NCI-H82 treated with DMSO at 0.1 percent for 48 hours (cell line): ENCODE measurements at regions not wholly inside any gene's neighbourhood (a gene's known extent, or its start where the extent isn't known, plus 50 kb on each side); places are given as distances from the start of the nearest gene placed in this dataset.

Experiments used
- DNase-seq: peaks from one replicate; lab custom pipeline; 2025; ENCODE audit not compliant: unreplicated experiment; lab: John Stamatoyannopoulos, UW

DNA sequence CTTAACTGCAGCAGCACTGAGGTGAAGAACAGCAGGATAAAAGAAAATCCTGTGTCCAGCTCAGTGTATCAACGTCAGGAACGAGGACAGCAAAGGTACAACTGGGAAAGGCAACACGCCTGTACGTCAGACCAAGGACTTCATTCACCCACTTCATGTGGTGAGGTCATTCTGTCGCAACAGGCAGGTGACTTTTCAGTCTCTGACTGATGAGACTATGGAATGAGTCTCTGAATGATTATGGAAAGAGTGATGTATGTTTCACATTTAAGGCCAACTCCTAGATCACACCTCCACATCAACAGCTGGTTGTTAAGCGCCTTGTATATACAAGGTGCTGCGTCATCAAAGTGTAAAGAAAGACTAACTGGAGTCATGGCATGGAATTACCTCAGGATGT lies 297.6 kb upstream of the SP8 start:
- DNase-seq: no peak

DNA sequence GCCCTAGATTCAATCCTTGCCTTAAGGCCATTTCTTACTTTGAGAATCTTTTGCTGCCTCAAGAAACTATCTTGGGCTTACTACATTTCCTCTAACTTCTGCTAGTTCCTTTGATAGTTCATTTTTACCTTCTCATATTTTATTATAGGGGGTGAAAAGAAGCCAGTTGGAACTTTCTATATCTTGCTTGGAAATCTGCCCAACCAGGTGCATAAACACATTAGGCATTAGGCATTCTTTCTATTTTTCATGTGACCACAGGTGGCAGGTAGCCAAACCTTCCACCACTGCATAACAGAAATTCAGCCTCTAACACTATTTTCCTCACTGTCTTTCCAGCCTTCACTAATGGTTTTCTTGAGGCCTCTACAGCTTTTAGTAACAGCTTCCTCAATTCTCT lies 300.0 kb upstream of the SP8 start:
- no peak for DNase-seq

- no peak for DNase-seq
Observed at GRCh38 chr7:21089653-21090052, 303.0 kb upstream of the SP8 start.

DNA sequence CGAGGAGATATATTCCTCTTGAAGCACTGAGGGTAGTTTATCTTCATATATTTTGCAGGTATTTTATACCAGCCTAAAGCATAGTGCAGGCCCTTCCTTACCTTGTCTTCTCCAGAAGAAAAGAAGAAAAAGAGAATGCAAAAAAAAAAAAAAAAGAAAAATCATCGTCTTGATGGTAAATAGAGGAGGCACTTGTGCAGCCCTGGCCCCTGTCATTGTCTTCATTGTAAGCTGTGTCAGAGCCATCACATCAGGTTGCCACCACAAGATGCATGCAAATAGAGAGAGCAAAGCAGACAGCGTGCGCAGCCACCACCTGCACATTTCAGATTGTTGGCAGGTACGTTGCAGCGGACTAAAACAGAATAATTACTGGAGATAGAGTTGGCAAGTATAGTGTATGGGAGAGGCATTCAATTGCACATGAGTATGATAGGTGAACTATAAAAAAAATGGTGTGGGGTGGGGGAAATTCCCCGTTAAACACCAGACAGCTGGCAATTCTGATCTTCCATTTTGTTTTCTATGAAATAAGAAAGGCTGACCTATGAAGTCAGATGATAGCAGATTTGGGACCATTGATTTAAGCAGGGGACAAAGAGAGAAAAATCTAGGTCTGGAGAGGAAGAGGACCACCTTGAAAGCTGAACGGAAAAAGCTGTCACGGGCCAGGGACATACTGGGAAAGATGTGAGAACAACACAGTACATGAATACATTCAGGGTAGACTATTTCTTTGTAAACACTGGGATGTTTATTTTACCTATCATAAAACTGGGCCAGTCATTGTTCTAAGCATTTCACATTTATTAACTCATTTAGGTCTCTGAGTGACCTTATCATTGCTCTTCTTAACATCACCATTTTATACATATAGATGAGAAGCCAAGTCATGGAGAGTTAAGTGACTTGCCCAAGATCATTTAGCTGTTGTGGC lies 306.3 kb upstream of the SP8 start:
- DNase-seq: no peak

DNA sequence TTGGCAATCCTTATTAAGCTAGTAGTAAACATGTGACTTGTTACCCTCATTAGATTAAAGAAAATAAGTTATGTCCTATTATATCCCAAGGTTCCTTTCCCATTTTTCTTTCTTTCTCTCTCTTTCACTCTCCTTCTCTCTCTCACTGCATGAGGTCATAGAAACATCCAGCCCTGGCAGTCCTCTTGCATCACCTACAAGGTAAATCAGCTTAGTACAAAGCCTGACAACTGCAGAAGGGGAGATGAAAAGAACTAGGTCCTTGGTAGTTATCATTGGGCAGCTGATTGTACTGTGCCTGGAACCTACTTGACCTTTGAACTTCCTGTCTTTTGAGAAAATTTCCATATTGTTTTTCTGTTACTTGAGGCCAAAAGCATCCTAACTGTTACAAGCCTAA lies 307.9 kb upstream of the SP8 start:
- DNase-seq: no peak

- no peak for DNase-seq
Observed at GRCh38 chr7:21099432-21099831, 312.7 kb upstream of the SP8 start.

DNA sequence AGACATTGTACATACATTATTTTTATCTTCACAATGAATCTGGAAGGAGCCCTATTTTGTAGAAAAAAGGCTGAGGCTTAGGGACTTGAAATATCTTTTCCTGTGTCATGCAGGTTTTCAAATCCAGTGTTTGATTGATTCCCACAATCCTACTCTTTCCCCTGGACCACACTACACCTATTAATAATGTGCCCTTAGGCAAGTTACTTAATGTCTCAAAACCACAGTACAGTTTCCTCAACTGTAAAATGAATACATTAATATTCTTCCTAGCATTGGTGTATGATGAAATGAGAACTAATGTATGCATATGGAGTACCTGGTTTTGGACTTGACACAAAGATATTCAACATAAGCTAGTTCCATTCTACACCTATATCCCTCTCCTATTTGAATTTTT lies 313.3 kb upstream of the SP8 start:
- DNase-seq: no peak

DNA sequence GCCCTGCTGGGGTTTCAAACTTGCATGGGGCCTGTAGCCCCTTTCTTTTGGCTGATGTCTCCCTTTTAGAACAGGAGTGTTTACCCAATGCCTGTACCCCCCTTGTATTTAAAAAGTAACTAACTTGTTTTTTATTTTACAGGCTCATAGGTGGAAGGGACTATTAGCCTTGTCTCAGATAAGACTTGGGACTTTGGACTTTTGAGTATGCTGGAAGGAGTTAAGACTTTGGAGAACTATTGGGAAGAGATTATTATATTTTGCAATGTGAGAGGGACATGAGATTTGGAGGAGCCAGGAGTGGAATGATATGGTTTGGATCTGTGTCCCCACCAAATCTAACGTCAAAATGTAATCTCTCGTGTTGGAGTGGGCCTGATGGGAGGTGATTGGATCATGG lies 314.9 kb upstream of the SP8 start:
- no peak for DNase-seq

DNA sequence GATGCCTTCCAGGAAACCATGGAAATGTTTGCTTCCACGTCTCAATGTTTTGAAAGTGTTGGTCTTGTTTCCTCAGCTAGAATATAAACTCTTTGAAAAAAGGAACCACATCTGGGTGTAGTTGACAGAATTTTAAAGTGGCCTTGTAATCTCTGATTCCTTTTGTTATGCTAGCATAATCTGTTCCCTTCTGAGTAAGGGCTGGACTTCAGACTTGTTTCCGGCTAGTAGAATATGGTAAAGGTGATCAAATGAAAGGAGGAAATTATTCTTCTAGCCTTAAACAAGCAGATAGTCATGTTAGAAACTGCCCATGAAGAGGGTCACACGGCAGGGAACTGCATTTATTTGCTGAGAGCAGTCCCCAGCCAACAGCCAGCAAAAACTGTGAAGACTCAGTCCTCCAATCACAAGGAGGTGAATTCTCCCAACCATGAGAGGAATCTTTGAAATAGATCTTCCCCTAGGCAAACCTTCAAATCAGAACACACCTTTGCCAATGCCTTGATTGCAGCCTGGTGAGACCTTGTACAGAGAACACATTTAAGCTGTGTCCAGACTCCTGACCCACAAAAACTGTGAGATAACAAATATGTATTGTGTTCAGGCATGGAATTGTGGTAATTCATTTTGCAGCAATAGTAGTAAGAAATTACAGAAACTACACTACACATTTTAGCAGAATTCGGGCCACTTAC lies 316.9 kb upstream of the SP8 start:
- DNase-seq: no peak

- no peak for DNase-seq
Observed at GRCh38 chr7:21104124-21104500, 317.4 kb upstream of the SP8 start.

GRCh38 chr7:21106296-21106732 lies 319.6 kb upstream of the SP8 start:
- DNase-seq: no peak

DNA sequence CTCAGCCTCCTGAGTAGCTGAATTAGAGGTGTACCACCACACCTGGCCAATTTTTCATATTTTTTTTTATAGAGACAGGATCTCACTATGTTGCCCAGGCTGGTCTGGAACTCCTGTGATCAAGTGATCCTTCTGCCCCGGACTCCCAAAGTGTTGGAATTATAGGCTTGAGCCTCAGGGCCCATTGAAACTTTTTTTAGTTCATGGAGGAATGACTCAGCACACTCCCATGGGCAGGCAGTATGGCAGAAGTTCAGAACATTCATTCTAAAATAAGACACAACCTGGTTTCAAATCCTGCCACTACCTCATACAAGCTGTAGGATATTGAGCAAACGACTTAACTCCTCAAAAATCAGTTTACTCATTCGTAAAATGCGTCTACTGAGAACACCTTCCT lies 320.4 kb upstream of the SP8 start:
- DNase-seq: no peak

DNA sequence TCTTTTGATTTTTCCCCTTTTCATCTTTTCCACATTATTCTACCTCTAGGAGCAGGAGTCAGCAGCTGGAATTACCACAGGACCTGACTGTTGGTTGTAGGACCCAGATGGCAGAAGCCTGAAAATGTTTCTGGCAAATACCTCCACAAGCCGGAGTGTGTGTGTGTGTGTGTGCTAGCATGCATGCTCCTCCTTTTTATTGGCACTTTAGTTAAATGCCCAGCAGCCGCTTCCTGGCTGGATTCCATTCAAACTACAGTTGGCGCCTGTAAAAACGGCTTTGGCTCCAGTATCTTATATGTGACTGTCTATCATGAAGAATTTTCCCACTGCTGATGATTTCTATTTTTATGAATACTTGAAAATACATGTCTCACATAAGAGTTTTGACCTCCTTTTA lies 319.7 kb upstream of the SP4 start:
- DNase-seq: no peak

GRCh38 chr7:21113609-21114415 lies 314.1 kb upstream of the SP4 start:
- DNase-seq: no peak

DNA sequence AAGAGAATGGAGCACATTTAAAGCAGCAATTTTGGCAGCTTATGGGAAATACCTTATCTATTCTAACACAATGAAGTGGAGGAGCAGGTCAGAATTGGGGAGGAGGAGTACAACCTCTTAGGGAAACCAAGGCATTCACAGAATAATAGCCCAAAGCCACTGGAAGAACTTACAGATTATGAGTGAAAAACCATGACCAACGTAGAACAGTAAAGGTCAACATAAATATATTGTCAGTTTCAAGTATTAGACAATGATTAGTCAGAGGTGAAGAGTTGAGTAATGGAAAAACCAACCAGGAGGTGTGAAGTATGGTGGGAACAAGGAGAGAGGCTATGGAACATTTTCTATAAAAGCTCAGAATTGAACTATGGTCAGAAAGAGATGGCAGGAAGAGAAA lies 304.3 kb upstream of the SP4 start:
- no peak for DNase-seq

DNA sequence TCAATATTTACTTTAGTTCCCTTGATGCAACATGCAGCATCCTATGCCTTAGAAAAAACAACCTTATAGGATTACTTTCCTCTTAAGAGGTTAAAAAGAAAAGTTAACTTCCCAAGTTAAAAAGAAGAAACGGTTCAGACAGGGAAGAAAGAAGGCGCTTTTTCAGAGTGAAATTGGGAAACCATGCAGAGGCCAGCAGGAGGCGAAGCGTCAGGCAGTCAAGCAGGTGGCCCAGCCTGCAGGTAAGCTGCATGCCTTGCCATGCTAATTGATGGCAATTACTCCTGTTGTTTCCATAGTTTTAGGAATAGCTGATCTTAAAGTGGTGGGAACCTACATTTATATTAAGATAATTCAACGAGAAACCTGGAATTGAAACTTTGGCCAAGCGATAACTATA lies 302.6 kb upstream of the SP4 start:
- no peak for DNase-seq

GRCh38 chr7:21128062-21128817 lies 299.6 kb upstream of the SP4 start:
- DNase-seq: no peak

- no peak for DNase-seq
Observed at GRCh38 chr7:21131897-21132296, 296.0 kb upstream of the SP4 start.

DNA sequence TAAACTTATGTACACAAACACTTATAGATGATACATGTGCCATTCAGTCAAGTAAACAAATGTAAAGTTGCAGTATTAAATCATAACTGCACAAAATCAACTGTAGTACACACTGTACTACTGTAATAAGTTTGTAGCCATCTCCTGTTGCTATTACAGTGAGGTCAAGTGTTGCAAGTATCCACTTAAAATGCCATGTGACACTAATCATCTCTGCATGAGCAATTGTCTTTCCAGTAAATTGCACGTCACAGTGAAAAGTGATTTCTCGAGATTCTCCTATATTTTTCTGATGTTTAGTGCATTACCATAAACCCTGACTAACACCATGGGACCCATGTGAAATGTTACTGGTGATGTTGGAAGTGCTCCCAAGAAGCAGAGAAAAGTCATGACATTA lies 293.3 kb upstream of the SP4 start:
- no peak for DNase-seq

GRCh38 chr7:21135437-21135836 lies 292.4 kb upstream of the SP4 start:
- no peak for DNase-seq

GRCh38 chr7:21137640-21138039 lies 290.2 kb upstream of the SP4 start:
- no peak for DNase-seq
